Testis (tissue), 2 donors: ENCODE measurements at regions not wholly inside any gene's neighbourhood (a gene's known extent, or its start where the extent isn't known, plus 50 kb on each side); places are given as distances from the start of the nearest gene placed in this dataset.

ENCODE experiments used
- DNase-seq: peaks from one replicate; pipeline ENCODE4 v3.0.0-alpha.2; 2019
- H3K27ac ChIP-seq, 2 donors: fragments of 200-600 bp; sonication (generic); one replicate each; pipeline ENCODE4 v1.5.1; 2019
- H3K27me3 ChIP-seq: fragments of 200-600 bp; sonication (generic); one replicate; pipeline ENCODE4 v1.5.1; 2019
- H3K36me3 ChIP-seq: fragments of 200-600 bp; sonication (generic); one replicate; pipeline ENCODE4 v1.5.1; 2017; ENCODE audit warnings: low read depth; ENCODE audit errors: missing control alignments
- H3K4me1 ChIP-seq: fragments of 200-600 bp; sonication (generic); one replicate; pipeline ENCODE4 v1.5.1; 2019
- H3K4me3 ChIP-seq, 2 donors: fragments of 200-600 bp; sonication (generic); one replicate each; pipeline ENCODE4 v1.5.1; 2017 to 2019
- H3K9me3 ChIP-seq: fragments of 200-600 bp; sonication (generic); one replicate; pipeline ENCODE4 v1.5.1; 2017
- CTCF ChIP-seq, 3 experiments: fragments of 450-650 bp in 2 of 3; fragments of 200-600 bp in 1 of 3; sonication (generic) in 1 of 3; IDR thresholded peaks; one replicate each; pipeline ENCODE4 v1.5.1; 2016 to 2019; ENCODE audit warnings: antibody characterized with exemption in 3 of 3, mild to moderate bottlenecking in 2 of 3, moderate library complexity in 1 of 3
- POLR2A ChIP-seq: fragments of 450-650 bp; IDR thresholded peaks from one replicate; pipeline ENCODE4 v1.6.1; 2017; ENCODE audit warnings: antibody characterized with exemption, mild to moderate bottlenecking, moderate library complexity
- WGBS, 2 donors: methylation state at CpG; one replicate each; pipeline ENCODE4 v1.1.5; 2018; 5-methylcytosine and 5-hydroxymethylcytosine counted together
- intact Hi-C: fragments of 100-400 bp; cut with DNase I; formaldehyde crosslinking; loops from one replicate; pipeline ENCODE4 v1.15.1; 2023; ENCODE audit warnings: low total_unique reads

GRCh38 chr11:70766901-70767300, 368.6 kb downstream of the CTTN start:
- no peaks in the 10 kb centered on the region for H3K27me3 ChIP-seq
- TF ChIP-seq POLR2A, result no peak
- TF ChIP-seq CTCF (IDR thresholded peaks at IDR 0.05), result no peak
- no peaks in the 10 kb centered on the region for H3K36me3 ChIP-seq
- intact Hi-C loops, result no loop called here
- H3K27ac ChIP-seq, result no peak overlapping the region
- H3K9me3 ChIP-seq, result no peaks in the 10 kb centered on the region
- DNase-seq, result no peak
- no peaks in the 10 kb centered on the region for H3K4me1 ChIP-seq
- H3K4me3 ChIP-seq, result no peak overlapping the region
- 88 to 96% methylated on average over 8 of the region's 8 CpGs for WGBS, 2 donors

DNA sequence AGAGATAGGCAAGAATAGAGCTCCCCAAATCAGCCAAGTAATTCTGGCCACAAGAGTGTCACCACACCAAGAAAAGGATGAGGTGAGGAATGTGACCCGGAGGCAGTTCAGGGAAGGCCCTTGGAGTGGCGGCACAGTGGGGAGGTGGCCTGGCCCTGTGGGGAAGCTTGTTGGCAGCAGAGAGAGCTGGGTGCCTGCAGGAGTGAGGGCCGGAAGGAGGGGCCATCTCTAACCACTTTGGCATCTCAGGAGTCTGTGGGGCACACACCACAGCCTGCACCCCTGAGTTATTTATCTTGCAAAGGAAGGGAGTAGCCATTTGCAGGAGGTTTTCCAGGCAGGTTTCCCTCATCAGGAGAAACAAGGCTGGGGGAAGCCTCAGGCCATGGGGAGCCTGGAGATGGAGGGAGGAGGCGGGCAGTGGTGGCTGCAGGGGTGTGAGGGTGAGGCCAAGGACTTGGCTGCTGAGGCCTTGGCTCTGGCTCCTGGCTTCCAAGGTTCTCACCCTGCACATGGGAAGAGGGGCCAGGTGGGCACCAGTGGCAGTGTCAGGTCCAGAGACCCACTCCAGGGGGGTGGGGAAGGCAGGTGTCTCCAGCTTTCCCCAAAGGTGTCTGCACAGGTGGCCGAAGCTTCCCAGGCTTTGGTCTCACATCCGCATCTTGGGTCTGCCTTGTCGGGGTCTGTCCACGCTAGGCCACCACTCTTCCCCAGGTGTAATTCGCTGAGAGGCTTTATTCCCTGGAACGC, 370.2 kb downstream of the CTTN start:
- no peak for DNase-seq
- WGBS, 2 donors, result 93 to 95% methylated on average over 10 of the region's 10 CpGs

GRCh38 chr11:70769106-70769505, 370.8 kb downstream of the CTTN start:
- WGBS, 2 donors, result 62 to 63% methylated on average over 7 to 14 of the region's 14 CpGs
- H3K9me3 ChIP-seq, result no peaks in the 10 kb centered on the region
- no peaks in the 10 kb centered on the region for H3K36me3 ChIP-seq
- intact Hi-C loops, result no loop called here
- DNase-seq, result no peak
- H3K4me1 ChIP-seq, result no peaks in the 10 kb centered on the region
- H3K27me3 ChIP-seq, result no peaks in the 10 kb centered on the region
- TF ChIP-seq CTCF (IDR thresholded peaks at IDR 0.05) (no peak), POLR2A (no peak)
- H3K4me3 ChIP-seq, result no peak overlapping the region
- H3K27ac ChIP-seq, result no peak overlapping the region

More for the DNA sequence above, 370.2 kb downstream of the CTTN start:
- H3K27ac ChIP-seq, result no peak overlapping the region
- no peaks in the 10 kb centered on the region for H3K4me1 ChIP-seq
- no peaks in the 10 kb centered on the region for H3K27me3 ChIP-seq
- H3K4me3 ChIP-seq, result no peak overlapping the region
- intact Hi-C loops, result no loop called here
- TF ChIP-seq CTCF (IDR thresholded peaks at IDR 0.05) (no peak), POLR2A (no peak)
- H3K9me3 ChIP-seq, result no peaks in the 10 kb centered on the region
- H3K36me3 ChIP-seq, result no peaks in the 10 kb centered on the region

- intact Hi-C loops, result no loop called here
- Histone ChIP-seq H3K4me1 (no peaks in the 10 kb centered on the region), H3K27me3 (no peaks in the 10 kb centered on the region), H3K36me3 (no peaks in the 10 kb centered on the region), H3K27ac (no peak overlapping the region), H3K4me3 (no peak overlapping the region), H3K9me3 (no peaks in the 10 kb centered on the region)
- TF ChIP-seq CTCF (IDR thresholded peaks at IDR 0.05), result no peak
- no peak for DNase-seq
- WGBS, 2 donors, result 74 to 87% methylated on average over 8 of the region's 8 CpGs
Measured at GRCh38 chr11:70769521-70769920, 371.2 kb downstream of the CTTN start.
